ENCODE measurements at regions not wholly inside any gene's neighbourhood (a gene's known extent, or its start where the extent isn't known, plus 50 kb on each side); places are given as distances from the start of the nearest gene placed in this dataset.

DNA sequence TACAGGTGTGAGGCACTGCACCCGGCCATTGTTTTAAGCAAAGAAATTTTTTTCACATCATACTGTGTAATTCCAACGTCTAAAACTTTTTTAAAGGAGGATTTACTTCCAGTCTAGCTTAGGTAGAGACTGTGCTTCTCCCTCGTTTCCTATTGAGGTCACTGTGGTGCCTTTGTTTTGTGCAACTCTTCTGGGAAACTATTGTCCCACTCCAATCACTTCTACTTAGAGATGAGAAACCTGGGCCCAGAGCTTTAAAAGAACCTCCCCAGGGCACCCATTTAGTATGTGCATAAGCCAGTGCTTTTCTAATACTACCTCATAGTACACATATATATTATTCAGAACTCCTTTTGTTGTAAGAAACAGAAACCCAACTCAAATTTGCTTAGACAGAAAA is 120.0 kb upstream of the ZNF644 start:
- Histone ChIP-seq H3K79me2 (ENCODE audit: control insufficient read depth in 1 of 2, insufficient read depth in 2 of 2, low read length in 2 of 2) (no peaks in the 10 kb centered on the region), H3K14ac (ENCODE audit: insufficient read length) (no peak overlapping the region), H2BK5ac (ENCODE audit: low read depth, low read length) (no peak overlapping the region), H4K5ac (ENCODE audit: insufficient read length, low read depth, low read length) (no peak overlapping the region), H3K9me3 (ENCODE audit: insufficient read depth in 2 of 2, low read depth in 1 of 2, low read length in 1 of 2) (no peaks in the 10 kb centered on the region), H3K4me2 (ENCODE audit: insufficient read depth in 1 of 2, low read depth in 2 of 2, low read length in 2 of 2) (no peak overlapping the region), H3K4me3 (ENCODE audit: extremely low read depth in 1 of 4, insufficient read depth in 2 of 4, low read depth in 3 of 4, low read length in 4 of 4) (no peak overlapping the region), H3K4ac (replicated peaks; ENCODE audit: insufficient read length, low read depth, low read length) (no peak overlapping the region), H3K56ac (replicated peaks; ENCODE audit: insufficient read length, low read depth, low read length) (no peak overlapping the region), H3K23ac (ENCODE audit: insufficient read length) (no peak overlapping the region), H3K18ac (ENCODE audit: extremely low read depth, low read length) (no peak overlapping the region; the same call in 1 of the 2 replicates), H3K4me1 (replicated peaks in 1 of 4; ENCODE audit: control insufficient read depth in 3 of 4, insufficient read depth in 4 of 4, low read length in 3 of 4) (peaks cover 0 to 20% (median 9%) of the 10 kb centered on the region in 4 experiments; a peak in 5 of 7 replicates), H3K27ac (ENCODE audit: low read depth, low read length) (no peak overlapping the region), H3K79me1 (ENCODE audit: low read depth, low read length) (no peaks in the 10 kb centered on the region), H4K20me1 (replicated peaks in 1 of 2; ENCODE audit: control insufficient read depth in 1 of 2, insufficient read depth in 2 of 2, low read length in 2 of 2) (no peaks in the 10 kb centered on the region), H2BK20ac (ENCODE audit: low read length) (no peak overlapping the region), H3K27me3 (replicated peaks in 1 of 4; ENCODE audit: control insufficient read depth in 3 of 4, extremely low read depth in 1 of 4, insufficient read depth in 3 of 4, low read length in 3 of 4) (no peaks in the 10 kb centered on the region), H3K36me3 (ENCODE audit: control insufficient read depth in 2 of 4, insufficient read depth in 4 of 4, low read length in 3 of 4) (no peaks in the 10 kb centered on the region), H3K9ac (replicated peaks in 1 of 4; ENCODE audit: extremely low read depth in 1 of 4, low read depth in 3 of 4, low read length in 3 of 4) (no peak overlapping the region), H2BK12ac (ENCODE audit: low read depth, low read length) (no peak overlapping the region), H3K23me2 (ENCODE audit: low read depth, low read length) (no peaks in the 10 kb centered on the region), H4K91ac (replicated peaks; ENCODE audit: insufficient read length, low read length) (no peak overlapping the region), H2BK15ac (ENCODE audit: low read length) (no peak overlapping the region), H2BK120ac (replicated peaks; ENCODE audit: low read depth, low read length) (no peak overlapping the region), H2AK5ac (ENCODE audit: low read depth, low read length) (no peak overlapping the region), H2AFZ (ENCODE audit: low read length) (no peak overlapping the region), H4K8ac (ENCODE audit: extremely low read depth, insufficient read depth, low read length) (no peak overlapping the region)
- no peak for TF ChIP-seq KDM5A (IDR thresholded peaks at IDR 0.05; ENCODE audit: low read length)
- TF ChIP-seq RAD21 (IDR thresholded peaks at IDR 0.05 in 1 of 2, conservative IDR thresholded peaks at IDR 0.05 in 1 of 2; ENCODE audit: low read depth in 2 of 2, low read length in 2 of 2), result peak; percentile 42 to 56
- TF ChIP-seq, protein P1, sequence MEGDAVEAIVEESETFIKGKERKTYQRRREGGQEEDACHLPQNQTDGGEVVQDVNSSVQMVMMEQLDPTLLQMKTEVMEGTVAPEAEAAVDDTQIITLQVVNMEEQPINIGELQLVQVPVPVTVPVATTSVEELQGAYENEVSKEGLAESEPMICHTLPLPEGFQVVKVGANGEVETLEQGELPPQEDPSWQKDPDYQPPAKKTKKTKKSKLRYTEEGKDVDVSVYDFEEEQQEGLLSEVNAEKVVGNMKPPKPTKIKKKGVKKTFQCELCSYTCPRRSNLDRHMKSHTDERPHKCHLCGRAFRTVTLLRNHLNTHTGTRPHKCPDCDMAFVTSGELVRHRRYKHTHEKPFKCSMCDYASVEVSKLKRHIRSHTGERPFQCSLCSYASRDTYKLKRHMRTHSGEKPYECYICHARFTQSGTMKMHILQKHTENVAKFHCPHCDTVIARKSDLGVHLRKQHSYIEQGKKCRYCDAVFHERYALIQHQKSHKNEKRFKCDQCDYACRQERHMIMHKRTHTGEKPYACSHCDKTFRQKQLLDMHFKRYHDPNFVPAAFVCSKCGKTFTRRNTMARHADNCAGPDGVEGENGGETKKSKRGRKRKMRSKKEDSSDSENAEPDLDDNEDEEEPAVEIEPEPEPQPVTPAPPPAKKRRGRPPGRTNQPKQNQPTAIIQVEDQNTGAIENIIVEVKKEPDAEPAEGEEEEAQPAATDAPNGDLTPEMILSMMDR (IDR thresholded peaks at IDR 0.05; ENCODE audit: control extremely low read depth in 1 of 3, insufficient read depth in 1 of 3, low read depth in 1 of 3, low read length in 3 of 3), result peak in 2 of 3 experiments; percentile 23 to 25; a peak in 2 of 4 replicates
- no peak for DNase-seq (ENCODE audit: low read depth in 1 of 2, low spot score in 2 of 2)
- CTCF ChIA-PET (ENCODE audit: partially characterized antibody), result interaction anchor here (0.7 to 3.2 kb wide), 13 partner anchors 12 to 607 kb away, joined by 3 to 37 read pairs (median 3); no protein-coding TSS in a partner anchor
- no peak for FAIRE-seq
- 59% methylated on average over 3 of the region's 3 CpGs; no CpG with 5 or more reads in 1 of the 2 experiments for WGBS, 2 experiments (ENCODE audit: extremely low coverage in 1 of 2, insufficient coverage in 1 of 2, insufficient read length in 1 of 2, insufficient replicate concordance in 2 of 2, low coverage in 1 of 2, low lambda C conversion rate in 2 of 2, missing lambda C conversion rate in 1 of 2)
- POLR2A ChIA-PET (ENCODE audit: partially characterized antibody), result interaction anchor here (1.7 to 2.1 kb wide), 2 partner anchors 18 to 120 kb away, joined by 4 to 9 read pairs; partner anchors contain the start of gene ZNF644

Measured in H1 (cell line).